ENCODE measurements at regions not wholly inside any gene's neighbourhood (a gene's known extent, or its start where the extent isn't known, plus 50 kb on each side); places are given as distances from the start of the nearest gene placed in this dataset.

GRCh38 chr20:23189341-23189740, 103.2 kb upstream of the CD93 start:
- TF ChIP-seq MAZ (IDR thresholded peaks at IDR 0.05; ENCODE audit: borderline replicate concordance, low read depth, low read length) (no peak), CHD1 (IDR thresholded peaks at IDR 0.05; ENCODE audit: low read depth, low read length) (no peak), FOS (IDR thresholded peaks at IDR 0.05; ENCODE audit: low read depth, low read length) (no peak), ELK1 (IDR thresholded peaks at IDR 0.05; ENCODE audit: borderline replicate concordance, low read depth, low read length) (no peak), SMC3 (IDR thresholded peaks at IDR 0.05; ENCODE audit: low read depth, low read length) (no peak)
- CTCF ChIA-PET = no interaction called here
- Histone ChIP-seq H2AFZ (replicated peaks; ENCODE audit: low read length, poor library complexity) (no peak overlapping the region), H2BK5ac (ENCODE audit: low read depth, low read length, poor library complexity, severe bottlenecking) (no peak overlapping the region), H3K4me3 (ENCODE audit: insufficient read depth, low read depth, low read length) (no peak overlapping the region), H4K20me1 (ENCODE audit: insufficient read depth, low read length) (no peaks in the 10 kb centered on the region), H3K56ac (ENCODE audit: extremely low read depth, insufficient read depth, low read length) (no peak overlapping the region), H2BK20ac (ENCODE audit: low read depth, low read length) (no peak overlapping the region), H3K18ac (ENCODE audit: low read depth, low read length) (no peak overlapping the region), H2BK15ac (ENCODE audit: low read depth, low read length) (no peak overlapping the region), H4K5ac (ENCODE audit: low read depth, low read length) (no peak overlapping the region), H3K79me1 (ENCODE audit: low read depth in 1 of 2, low read length in 2 of 2) (no peaks in the 10 kb centered on the region), H4K8ac (ENCODE audit: low read depth in 2 of 2, low read length in 2 of 2) (no peak overlapping the region), H3K9me1 (ENCODE audit: insufficient read depth, low read length) (peaks cover 9% of the 10 kb centered on the region), H3K4me1 (ENCODE audit: control insufficient read depth, insufficient read depth, low read length) (no peaks in the 10 kb centered on the region), H3K9ac (ENCODE audit: low read depth, low read length) (no peak overlapping the region), H3K4ac (ENCODE audit: low read depth, low read length) (no peak overlapping the region), H3K27me3 (ENCODE audit: control insufficient read depth, insufficient read depth, low read length) (peaks cover 21% of the 10 kb centered on the region), H3K4me2 (ENCODE audit: low read depth, low read length) (no peak overlapping the region), H3K27ac (ENCODE audit: insufficient read depth, low read length) (no peak overlapping the region), H3K36me3 (ENCODE audit: control insufficient read depth, insufficient read depth, low read length) (no peaks in the 10 kb centered on the region), H2AK5ac (ENCODE audit: low read depth, low read length) (no peak overlapping the region), H2AK9ac (replicated peaks; ENCODE audit: low read depth, low read length, poor library complexity) (no peak overlapping the region), H3K9me3 (ENCODE audit: control insufficient read depth, insufficient read depth, low read length) (no peaks in the 10 kb centered on the region), H2BK120ac (ENCODE audit: low read depth, low read length) (no peak overlapping the region), H3K23ac (ENCODE audit: low read depth, low read length) (no peak overlapping the region), H3K14ac (replicated peaks; ENCODE audit: low read depth, low read length) (no peak overlapping the region), H4K91ac (ENCODE audit: insufficient read depth, low read depth, low read length) (no peak overlapping the region)
- 79% methylated on average over 4 of the region's 11 CpGs; no CpG with 5 or more reads in 1 of the 2 experiments for WGBS, 2 experiments (ENCODE audit: extremely low coverage in 2 of 2, insufficient read length in 1 of 2)
- in situ Hi-C loops (cut with MboI; ENCODE audit: low sequenced_read_pairs) (loop anchor here (25.0 kb wide), 1 partner anchor 102 kb away; the partner anchor contains the start of gene CD93), dilution Hi-C loops (cut with HindIII; ENCODE audit: low sequenced_read_pairs, unreplicated experiment) (no loop called here), intact Hi-C loops (cut with micrococcal nuclease) (no loop called here)
- ATAC-seq (ENCODE audit: low read depth) (no peak), DNase-seq (no peak)
- POLR2A ChIA-PET (ENCODE audit: unreplicated experiment) = no interaction called here
- BruUV-seq (replicated peaks) = no TSS peak
